ENCODE measurements at regions not wholly inside any gene's neighbourhood (a gene's known extent, or its start where the extent isn't known, plus 50 kb on each side); places are given as distances from the start of the nearest gene placed in this dataset.

DNA sequence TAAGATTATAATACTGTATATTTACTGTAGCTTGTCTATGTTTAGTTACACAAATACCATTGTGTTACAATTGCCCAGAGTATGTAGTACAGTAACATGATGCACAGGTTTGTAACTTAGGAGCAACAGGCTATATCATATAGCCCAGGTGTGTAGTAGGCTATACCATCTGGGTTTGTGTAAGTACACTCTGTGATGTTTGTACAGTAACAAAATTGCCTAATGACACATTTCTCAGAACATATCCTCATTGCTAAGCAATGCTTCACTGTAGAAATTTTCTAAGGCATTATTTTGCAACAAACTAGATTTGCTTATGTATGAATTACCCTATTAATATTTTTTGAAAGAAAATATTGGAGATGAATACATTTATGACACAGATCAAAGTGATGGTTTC is 1390.9 kb downstream of the C4orf33 start:
- DNase-seq (ENCODE audit: low spot score) = no peak

DNA sequence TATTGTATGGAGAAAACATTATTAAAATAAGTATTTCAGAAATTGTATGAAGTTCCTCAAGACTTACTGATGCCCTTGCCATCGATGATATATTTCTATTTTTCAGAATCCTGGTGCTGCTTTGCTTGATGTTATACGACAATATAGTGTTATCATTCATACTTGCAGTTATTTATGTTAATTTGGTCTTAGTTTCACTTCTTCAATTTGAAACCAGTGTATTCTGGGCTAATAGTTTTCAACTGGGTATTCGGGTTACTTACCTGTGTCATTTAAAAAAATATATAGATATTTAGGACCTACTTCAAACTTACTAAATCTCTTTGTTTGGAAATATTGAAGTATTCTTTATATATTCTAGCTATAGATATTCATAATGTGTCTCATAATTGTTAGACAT is 1414.7 kb downstream of the C4orf33 start:
- DNase-seq (ENCODE audit: low spot score) = no peak

DNA sequence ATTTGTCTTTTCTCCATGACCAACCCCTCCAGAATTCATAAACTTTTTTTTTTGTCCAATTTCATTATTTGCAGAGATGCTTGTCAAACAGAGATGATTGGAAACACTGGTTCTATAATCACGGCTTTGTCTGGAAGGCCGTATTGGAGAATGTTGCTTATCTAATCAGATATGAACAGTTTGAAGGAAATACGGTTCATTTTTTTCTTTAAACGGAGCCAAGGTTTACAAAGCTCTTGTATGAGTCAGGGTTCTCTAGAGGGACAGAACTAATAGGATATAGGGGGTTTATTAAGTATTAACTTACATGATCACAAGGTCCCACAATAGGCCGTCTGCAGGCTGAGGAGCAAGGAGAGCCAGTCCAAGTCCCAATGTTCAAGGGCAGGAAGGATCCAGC is 1415.8 kb downstream of the C4orf33 start:
- DNase-seq (ENCODE audit: low spot score) = no peak

DNA sequence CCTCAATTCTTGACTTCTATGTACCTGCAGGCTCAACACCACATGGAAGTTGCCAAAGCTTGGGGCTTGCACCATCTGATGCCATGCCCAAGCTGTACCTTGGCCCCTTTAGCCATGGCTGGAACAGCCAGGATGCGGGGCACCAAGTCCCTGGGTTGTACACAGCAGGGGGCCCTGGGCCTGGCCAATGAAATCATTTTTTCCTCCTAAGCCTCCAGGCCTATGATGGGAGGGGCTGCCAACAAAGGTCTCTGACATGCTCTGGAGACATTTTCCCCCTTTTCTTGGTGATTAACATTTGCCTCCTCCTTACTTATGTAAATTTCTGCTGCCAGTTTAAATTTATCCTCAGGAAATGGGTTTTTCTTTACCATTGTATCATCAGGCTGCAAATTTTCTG is 1428.1 kb downstream of the C4orf33 start:
- no peak for DNase-seq (ENCODE audit: low spot score)

DNA sequence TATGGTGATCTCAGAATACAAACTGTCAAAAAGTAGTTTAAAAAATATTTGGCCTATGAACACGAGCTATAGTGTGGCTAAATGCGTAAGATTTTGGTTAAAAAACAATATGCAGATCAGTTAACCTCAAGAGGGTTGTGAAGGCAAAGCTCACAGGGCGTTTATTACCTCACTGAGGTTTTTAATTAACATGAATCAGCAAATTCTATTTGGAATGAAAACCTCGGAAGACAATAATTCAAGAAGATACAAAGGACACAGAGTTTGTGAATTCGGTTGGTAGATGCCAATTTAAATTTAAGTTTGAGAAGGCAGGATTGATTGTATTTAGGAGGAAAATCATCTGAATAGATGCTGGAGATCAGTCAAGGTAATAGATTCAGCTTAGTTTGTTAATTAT is 1434.6 kb downstream of the C4orf33 start:
- no peak for DNase-seq (ENCODE audit: low spot score)

DNA sequence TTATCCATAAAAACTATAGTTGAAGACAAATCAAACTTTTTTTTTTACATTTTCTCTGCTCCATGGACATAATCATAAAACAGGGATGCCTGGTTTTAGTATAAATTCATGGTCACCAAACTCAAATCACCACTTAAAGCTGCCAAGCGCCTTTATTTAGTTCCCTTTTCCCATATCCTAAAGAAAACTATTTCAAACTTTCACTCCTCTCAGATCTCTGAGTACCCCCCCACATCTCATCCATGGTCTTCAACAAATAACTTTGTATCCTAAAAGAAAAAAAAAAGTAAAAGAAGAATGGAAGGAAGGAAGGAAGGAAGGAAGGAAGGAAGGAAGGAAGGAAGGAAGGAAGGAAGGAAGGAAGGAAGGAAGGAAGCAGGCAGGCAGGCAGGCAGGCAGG is 1438.7 kb downstream of the C4orf33 start:
- DNase-seq (ENCODE audit: low spot score) = no peak

DNA sequence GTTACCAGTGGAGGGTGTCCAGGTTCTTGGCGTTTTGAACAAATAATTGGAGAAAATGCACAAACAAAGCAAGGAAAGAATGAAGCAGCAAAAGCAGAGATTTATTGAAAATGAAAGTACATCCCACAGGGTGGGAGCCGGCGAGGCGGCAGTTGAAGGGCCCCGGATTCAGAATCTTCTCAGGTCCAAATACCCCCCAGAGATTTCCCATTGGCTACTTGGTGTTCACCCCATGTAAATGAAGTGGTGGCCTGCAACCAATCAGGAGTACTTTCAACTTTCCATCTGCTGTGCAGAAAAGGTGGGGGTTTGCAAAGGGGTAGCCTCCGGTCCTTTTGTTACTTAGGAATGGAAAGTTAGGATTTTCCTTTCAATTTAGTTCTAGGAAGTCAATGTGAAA is 1447.0 kb downstream of the C4orf33 start:
- DNase-seq (ENCODE audit: low spot score) = no peak

DNA sequence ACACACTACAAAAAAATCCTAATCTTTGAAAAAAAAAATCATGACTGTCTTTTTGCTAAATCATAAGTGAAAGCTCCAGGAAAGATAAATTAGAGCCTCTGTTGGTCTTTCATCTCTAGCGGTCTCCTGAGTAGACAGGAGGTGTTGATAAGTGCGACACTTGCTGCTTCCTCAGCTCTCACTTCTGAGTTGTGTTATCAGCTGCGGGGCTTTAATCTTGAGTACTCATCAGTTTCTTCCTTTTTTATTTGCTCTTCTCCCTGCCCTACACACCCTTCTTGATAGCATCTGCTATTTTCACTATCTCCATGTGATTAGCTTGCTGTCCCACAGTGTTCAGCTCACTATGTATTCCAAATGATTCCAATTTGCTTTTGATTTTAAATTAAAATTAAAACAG is 1449.2 kb downstream of the C4orf33 start:
- DNase-seq (ENCODE audit: low spot score) = no peak

DNA sequence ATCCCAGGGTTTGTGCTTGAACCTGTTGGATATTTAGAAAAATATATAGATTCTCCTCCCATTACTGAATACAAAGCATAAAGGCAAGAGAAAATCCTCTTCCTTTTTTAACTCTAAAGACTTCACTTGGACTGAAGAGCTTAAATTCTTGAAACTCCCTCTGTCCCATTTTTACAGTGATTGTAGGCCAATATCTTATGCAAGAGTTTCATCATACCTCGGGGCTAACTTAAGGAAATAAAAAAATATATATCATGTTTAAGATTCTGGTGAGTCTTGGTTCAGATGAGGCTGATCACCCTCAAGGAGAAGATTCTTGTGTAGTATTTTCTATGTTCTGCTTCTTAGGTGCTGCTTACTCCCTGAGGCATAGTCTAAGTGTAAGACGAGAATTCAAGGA is 1449.6 kb downstream of the C4orf33 start:
- DNase-seq (ENCODE audit: low spot score) = no peak

DNA sequence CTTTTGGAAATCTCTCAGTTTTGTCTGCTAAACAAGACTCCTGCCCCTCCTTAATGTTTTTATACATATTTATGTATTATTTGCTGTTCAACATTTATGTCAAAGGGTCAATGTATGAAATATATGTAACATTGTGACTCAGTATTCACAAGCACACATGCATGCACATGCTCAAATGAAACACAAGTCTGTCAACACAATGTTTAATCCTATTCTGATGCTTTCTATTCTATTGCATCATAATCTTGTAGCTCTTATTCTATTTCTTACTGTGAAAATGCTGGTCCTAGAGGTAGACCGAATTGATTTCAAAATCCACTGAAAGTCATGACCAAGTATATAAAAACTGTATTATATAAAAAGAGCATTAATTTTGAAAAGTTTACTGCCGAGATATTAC is 1463.3 kb downstream of the C4orf33 start:
- DNase-seq (ENCODE audit: low spot score) = no peak

DNA sequence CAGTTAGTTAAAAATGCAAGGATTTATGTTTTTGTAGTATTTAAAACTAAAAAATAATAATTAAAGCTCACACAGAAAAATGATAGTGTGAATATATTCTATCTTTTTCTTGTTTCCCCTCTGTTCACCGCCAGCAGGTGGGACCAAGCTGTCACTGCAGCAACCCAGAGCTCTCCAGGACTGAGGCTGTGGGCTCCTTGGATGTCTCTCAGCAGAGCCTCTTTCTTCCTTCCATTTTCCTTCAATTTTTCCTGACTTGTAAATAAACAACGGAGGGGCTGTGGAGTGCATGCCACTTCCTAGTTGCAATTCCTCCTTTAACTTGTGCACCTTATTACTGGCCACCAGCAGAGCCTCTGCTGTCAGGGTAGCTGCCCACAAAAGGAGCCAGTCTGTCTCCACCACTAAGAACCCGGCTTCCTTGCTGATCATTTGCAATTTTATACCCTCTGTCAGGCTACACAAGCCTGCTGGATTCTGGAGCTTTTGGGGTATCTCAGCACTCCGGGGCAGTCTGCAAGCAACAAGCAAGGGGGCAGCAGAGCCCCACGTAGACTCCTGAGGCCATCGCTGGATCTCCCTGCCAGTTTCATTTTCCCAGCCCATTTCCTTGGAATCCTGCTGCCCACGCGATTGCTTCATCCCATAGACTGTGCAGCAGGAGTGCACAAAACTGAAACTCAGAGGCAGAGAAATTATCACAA is 1467.4 kb downstream of the C4orf33 start:
- peak; percentile 68 for DNase-seq (ENCODE audit: low spot score)

DNA sequence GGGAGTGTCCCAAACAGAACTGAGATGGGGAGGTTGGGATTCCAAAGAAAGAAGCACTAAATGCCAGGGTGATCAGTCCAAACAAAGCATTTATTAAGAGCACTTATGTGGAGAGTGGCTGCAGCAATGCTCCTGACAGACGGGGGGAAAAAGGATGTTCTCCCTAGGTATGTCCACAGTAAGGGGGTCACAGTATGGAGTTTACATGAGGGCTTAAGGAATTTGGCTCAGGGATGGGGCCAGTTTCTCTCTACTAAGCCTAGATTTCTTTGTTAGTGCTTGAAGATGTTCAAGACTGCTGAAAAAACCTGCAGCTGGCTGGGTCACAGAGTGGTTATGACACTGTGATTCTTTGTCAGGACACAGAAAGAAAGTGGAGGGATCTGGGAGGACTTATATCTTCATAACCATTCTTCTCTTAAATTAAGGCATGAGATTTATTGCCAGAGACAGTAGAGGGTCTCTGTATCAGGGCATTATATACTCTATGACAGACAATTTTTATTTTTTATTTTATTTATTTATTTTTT is 1468.0 kb downstream of the C4orf33 start:
- no peak for DNase-seq (ENCODE audit: low spot score)

DNA sequence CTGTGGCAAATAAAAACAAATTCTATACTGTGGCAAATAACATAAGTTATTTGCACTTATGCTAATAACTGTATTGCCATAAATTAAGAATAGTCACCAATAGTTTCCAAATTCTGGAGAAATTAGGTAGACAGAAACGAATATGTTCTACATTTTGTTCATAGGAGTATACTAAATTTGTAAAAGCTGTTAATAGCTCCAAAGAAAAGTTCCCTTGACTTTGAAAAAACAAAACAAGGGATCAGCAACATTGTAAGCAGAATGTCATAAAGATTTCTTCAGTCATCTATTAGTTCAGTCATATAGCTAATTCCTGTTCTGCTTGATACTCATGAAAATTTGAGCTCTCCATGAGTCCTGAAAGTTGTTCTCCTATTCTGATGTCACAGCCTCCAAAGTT is 1472.8 kb downstream of the C4orf33 start:
- DNase-seq (ENCODE audit: low spot score) = no peak

DNA sequence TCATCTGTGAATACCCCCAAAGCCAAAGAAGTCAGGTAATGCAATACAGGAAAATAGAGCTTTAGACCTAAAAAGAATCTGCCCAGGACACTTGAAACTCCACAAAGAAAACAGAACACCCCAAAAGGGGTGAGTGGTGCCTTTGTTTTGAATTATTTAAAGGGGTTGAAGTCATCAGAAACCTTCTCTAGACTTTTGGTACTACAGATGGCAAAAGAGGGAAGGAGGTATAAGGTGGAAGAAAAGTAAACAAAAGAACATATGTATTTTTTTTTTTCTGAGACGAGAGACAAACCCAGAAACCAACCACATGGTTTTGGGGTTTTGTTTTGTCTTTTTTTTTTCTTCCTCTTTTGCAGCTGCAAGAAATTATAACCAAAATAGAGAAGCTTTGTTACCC is 1477.8 kb downstream of the C4orf33 start:
- DNase-seq (ENCODE audit: low spot score) = no peak

DNA sequence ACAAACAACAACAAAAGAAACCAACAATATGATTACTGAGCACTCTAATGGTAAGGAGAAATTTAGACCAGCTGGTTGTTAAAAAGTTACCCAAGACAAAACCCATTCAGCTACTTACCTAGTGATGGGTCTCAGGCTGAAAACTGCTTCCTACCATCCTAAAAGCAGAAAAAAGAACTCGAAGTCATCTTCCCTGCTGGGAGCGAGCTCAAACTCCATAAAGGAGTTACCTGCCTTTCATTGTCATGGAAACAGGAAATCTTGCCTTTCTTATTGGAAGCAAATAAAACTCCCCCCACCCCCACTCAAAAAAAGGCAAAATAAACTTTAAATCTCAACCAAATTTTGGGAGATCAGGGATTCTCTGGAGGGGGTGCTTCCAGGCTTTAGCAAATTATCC is 1478.3 kb downstream of the C4orf33 start:
- no peak for DNase-seq (ENCODE audit: low spot score)

DNA sequence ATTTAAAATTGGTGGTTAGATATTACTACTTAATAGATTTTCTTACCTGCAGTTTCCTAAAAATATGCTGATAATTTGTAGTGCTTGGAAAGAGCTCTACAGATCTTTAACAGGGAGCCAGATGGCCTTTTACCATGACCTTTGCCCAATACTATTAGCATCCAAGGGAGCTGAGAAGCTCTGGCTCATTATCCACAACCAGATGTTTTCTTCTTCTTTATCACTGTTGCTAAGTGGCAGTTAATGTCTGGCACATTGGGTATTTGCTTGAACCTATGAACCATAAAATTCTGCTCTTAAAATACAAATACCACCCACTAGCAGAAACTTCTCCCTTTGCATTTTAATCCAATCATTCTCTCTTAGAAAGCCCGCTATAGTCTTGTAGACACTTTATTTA is 1480.3 kb downstream of the C4orf33 start:
- DNase-seq (ENCODE audit: low spot score) = no peak

DNA sequence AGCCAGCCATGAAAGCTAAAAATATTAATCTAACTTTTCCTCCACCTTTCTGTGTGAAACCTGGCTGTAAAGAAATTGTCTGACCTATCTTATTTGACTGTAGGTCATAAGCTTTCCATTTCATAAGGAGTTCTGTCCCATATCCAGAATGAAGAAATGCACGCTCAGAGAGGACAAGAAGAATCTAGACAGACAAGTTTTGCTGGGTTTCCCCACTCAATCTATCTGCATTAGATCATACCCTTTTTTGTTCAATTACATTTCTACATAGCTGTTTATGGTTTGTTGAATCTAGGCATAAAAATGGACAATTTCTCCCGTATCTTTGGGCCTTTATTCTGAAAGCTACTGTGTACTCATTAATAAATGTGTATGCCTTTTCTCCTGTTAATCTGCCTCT is 1495.1 kb downstream of the C4orf33 start:
- DNase-seq (ENCODE audit: low spot score) = no peak

DNA sequence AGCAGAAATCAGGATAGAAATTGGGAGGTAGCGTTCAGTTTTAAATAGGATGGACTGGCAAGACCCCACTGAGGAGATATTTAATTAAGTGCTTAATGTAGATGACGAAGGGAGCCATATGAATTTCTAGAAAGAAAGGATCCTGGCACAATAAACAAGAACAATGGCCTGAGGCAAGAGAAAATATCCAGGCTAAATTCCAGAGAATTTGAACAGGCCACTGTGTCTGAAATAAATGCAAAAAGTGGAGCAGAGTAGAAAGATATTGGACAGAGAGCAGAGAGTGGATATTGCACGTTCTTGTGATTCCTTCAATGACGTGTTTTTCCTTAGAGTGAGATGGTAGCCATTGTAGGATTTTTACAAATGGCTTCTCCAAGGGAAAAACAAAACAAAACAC is 1504.8 kb downstream of the C4orf33 start:
- no peak for DNase-seq (ENCODE audit: low spot score)

DNA sequence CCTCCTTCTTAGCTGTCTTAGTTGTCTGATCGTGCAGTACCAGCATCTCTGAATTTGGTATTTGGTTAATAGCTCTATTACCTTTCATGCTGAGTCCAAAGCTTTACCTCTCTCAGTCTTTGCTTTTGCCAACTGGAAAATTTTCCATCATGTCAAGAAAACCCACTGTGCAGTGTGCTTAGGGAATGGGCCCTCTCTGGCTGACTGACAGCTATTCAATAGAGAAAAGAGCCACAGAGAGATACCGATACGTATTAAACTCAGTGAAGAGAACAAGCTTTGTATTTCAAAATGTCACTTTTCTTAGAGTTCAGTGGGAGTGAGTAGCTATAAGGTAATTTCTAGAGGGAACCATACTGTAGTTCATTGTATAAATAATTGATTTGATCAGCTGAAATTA is 1507.1 kb downstream of the C4orf33 start:
- DNase-seq (ENCODE audit: low spot score) = no peak

DNA sequence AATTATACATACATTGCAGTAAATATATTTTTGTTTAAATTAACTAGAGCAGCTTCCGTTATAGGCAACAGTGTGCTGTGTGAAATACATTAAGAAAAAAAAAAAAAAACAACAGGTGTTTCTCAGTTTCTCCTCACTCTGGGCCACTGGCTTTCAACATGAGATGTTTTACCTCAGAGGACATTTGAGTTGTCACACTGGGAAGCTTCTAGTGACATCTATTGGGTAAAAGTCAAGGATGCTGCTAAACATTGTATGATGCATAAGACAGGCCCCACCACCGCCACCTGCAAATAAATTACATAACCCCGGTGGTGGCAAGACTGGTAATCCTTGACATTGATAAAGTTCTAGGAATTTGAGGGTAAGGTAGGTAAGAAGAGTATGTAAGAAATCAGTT is 1512.2 kb downstream of the C4orf33 start:
- no peak for DNase-seq (ENCODE audit: low spot score)

DNA sequence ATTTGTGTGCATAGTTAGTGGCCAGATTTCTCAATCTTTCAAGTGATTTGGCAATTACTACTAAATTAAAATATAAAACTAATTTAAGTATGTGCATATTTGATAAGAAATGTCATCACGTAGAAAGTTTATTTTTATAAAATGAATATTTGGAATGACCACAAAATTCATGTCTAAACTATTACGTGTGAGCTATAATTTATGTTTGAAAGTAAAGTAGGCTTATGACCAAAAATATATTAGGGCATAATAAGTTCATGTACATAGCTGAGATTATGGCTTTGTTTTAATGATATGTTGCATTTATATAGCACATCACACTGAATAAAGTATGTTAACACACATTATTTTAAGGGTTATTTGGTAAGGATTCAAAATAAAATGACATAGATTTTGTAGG is 1532.6 kb downstream of the C4orf33 start:
- DNase-seq (ENCODE audit: low spot score) = no peak

DNA sequence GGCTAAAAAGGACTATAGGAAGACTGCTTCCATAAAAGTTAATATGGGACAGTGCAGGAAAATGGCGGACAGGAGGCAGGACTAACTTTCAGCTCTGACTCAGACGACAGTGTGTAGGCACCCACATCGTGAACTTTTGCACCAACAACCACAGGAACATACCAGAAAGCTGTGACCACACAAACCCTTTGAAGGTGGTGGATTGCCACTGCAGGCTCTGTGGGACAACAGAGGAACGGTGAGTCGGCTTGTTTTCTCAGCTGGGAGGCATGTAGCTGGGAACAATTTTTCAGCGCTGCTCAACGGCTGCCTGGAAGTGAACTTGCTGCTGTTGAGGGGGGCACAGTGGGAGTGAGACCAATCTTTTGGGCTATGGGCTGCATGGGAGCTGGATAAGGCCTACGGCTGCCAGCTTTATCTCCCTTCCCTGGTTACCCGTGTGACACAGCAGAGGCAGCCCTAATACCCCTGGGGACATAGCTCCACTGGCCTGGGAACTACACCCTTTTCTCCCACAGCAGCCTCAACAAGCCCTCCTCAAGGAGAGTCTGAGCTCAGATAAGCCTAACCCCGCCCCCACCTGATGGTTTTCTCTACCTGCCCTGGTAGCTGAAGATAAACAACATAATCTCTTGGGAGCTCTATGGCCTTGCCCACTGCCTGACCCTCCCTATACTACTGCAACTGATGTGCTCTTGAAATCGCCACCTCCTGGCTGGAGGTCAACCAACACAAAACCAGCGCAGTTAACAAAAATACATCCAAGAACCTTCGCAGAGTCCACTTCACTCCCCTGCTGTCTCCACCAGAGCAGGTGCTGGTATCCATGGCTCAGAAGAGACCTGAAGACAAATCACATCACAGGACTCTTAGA is 1537.0 kb downstream of the C4orf33 start:
- no peak for DNase-seq (ENCODE audit: low spot score)

DNA sequence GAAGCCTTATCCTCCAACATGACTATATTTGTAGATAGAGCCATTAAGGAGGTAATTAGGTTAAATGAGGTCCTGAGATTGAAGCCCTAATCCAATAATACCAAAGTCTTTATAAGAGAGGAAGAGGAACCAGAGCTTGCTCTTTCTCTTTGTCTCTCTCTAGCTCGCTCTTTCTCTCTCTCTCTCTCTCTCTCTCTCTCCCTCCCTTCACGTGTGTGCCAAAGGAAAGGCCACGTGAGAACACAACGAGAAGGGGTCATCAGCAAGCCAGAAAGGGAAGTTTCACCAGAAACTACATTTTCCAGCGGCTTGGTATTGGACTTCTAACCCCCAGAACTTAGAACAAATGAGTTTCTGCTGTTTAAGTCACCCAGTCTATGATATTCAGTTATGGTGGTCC is 1540.5 kb downstream of the C4orf33 start:
- DNase-seq (ENCODE audit: low spot score) = no peak
